ENCODE measurements at regions not wholly inside any gene's neighbourhood (a gene's known extent, or its start where the extent isn't known, plus 50 kb on each side); places are given as distances from the start of the nearest gene placed in this dataset.
A peak's percentile ranks its signal among the peaks of the same experiment; 100 is the strongest.
"Not testable (repeated sequence)": the region's sequence is repeated elsewhere in the genome, so short reads cannot be mapped to it uniquely, and the experiment has no call there.

DNA sequence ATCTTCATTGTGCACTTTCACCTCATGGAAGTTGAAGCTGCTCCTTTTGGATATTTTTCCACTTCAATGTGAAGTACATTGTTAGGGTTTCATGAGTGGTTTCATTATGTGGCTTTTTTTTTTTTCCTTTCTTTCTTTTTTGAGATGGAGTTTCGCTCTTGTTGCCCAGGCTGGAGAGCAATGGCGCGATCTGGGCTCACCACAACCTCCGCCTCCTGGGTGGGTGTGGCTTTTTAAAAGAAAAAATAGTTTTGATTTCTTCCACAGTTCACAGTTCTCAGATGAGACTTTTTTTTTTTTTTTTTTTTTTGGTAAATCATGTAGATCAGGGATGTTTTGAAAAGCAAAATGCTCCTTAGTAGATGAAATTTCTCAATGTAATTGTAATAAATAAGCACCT, 652.3 kb upstream of the ANKRD30A start:
- no peak for DNase-seq (ENCODE audit: low read depth)
- no peak for TF ChIP-seq CTCF (IDR thresholded peaks at IDR 0.05; ENCODE audit: low read length, missing control alignments)
- H3K4me3 ChIP-seq (replicated peaks; ENCODE audit: low read depth, low read length), result no peak overlapping the region

DNA sequence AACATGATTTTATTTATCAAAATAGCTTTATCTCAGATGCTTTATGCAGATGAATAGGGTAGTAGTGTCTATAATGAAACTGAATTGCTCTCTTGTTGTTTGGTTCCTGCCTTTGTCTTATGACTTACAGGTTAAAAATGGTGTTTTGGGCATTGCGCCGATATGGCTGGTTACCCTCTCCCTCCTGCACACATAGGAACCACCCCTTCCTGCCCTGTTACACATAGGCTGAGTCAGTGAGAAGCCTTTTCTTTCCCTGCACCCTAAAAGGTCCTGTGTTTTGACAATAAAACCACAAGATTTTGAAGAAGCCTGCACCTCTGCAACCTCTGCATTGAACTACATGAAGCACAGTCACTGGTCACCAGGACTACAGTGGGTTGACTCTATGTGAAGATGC, 655.8 kb upstream of the ANKRD30A start:
- DNase-seq (ENCODE audit: low read depth), result peak; percentile 44

GRCh38 chr10:36468620-36469019, 656.8 kb upstream of the ANKRD30A start:
- no peak for TF ChIP-seq CTCF (IDR thresholded peaks at IDR 0.05; ENCODE audit: low read length, missing control alignments)
- H3K4me3 ChIP-seq (replicated peaks; ENCODE audit: low read depth, low read length), result no peak overlapping the region
- DNase-seq (ENCODE audit: low read depth), result no peak

More for the DNA sequence above, 655.8 kb upstream of the ANKRD30A start:
- no peak for TF ChIP-seq CTCF (IDR thresholded peaks at IDR 0.05; ENCODE audit: low read length, missing control alignments)
- H3K4me3 ChIP-seq (replicated peaks; ENCODE audit: low read depth, low read length), result no peak overlapping the region

DNA sequence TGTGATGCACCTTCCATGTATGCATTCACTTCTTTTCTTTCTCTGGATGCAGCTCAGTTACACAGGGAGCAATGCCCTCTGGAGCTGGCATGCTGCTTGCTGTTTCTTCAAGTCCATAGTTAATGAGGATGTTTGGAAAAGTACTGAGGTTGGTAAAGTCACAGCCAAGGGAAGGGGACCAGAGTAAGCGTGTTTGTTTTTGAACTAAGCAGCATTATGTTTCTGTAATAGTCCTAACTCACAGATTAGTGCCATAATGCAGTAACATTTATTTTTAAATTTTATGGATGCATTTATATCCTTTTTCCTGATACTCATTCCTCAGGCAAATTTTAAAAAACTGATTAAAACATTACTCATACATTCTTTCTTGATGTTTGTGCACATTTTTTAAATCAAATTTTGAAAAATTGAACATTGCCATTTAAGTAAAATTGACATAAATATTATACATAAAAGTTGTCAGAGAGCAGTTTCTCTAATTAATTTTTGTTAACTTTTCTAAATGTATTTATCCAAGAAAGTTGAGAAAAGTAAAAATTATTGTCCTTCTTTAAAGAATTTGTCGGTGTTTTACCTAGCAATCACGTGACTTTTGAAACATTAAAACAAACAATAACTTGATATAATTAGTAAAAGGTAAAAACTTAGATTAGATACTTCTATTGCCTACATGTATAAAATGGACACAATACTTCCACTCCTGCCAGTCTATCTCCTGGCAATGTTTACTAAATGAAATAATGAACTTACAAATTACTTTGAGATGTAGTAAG, 659.6 kb upstream of the ANKRD30A start:
- DNase-seq (ENCODE audit: low read depth), result no peak
- no peak overlapping the region for H3K4me3 ChIP-seq (replicated peaks; ENCODE audit: low read depth, low read length)
- TF ChIP-seq CTCF (IDR thresholded peaks at IDR 0.05; ENCODE audit: low read length, missing control alignments), result no peak

GRCh38 chr10:36464291-36464690, 661.1 kb upstream of the ANKRD30A start:
- DNase-seq (ENCODE audit: low read depth), result no peak
- TF ChIP-seq CTCF (IDR thresholded peaks at IDR 0.05; ENCODE audit: low read length, missing control alignments), result no peak
- H3K4me3 ChIP-seq (replicated peaks; ENCODE audit: low read depth, low read length), result no peak overlapping the region

DNA sequence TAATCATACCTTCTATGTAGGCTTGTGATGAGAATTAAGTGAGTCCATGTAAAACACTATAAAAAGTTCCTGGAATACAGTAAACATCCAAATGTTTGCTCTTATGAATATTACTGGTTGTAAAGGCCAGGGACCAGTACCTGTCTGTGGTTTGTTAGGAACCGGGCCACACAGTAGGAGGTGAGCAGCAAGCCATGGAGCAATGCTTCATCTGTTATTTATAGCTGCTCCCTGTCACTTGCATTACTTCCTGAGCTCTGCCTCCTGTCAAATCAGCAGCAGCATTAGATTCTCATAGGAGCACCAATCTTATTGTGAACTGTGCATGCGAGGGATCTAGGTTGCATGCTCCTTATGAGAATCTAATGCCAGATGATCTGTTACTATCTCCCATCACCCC, 662.0 kb upstream of the ANKRD30A start:
- no peak for TF ChIP-seq CTCF (IDR thresholded peaks at IDR 0.05; ENCODE audit: low read length, missing control alignments)
- H3K4me3 ChIP-seq (replicated peaks; ENCODE audit: low read depth, low read length), result no peak overlapping the region
- DNase-seq (ENCODE audit: low read depth), result no peak

- peak; percentile 81 for DNase-seq (ENCODE audit: low read depth)
- no peak for TF ChIP-seq CTCF (IDR thresholded peaks at IDR 0.05; ENCODE audit: low read length, missing control alignments)
- no peak overlapping the region for H3K4me3 ChIP-seq (replicated peaks; ENCODE audit: low read depth, low read length)
These were observed 663.2 kb upstream of the ANKRD30A start for GRCh38 chr10:36462194-36462593.

DNA sequence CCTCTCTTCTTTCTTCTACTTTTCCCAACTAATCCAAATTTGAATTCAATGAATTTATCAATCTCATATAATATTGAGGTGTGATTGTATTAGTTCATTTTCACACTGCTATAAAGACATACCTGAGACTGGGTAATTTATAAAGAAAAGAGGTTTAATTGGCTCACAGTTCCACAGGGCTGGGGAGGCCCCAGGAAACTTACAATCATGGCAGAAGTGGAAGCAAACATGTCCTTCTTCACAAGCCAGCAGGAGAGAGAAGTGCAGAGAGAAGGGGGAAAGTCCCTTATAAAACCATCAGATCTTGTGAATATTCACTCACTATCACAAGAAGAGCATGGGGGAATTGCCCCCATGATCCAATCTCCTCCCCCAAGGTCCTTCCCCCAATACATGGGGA, 667.0 kb upstream of the ANKRD30A start:
- not testable (repeated sequence) for H3K4me3 ChIP-seq (replicated peaks; ENCODE audit: low read depth, low read length); DNase-seq (ENCODE audit: low read depth)
